SK-N-SH treated with all-trans-retinoic acid at 6 μM for 48 hours (cell line): ENCODE measurements at regions not wholly inside any gene's neighbourhood (a gene's known extent, or its start where the extent isn't known, plus 50 kb on each side); places are given as distances from the start of the nearest gene placed in this dataset.

Experiments
- ATAC-seq: fragments of 200-7000 bp; cut with Tn5 transposase; 3 replicates; pipeline ENCODE4 v1.9.1; 2020; ENCODE audit warnings: mild to moderate bottlenecking, moderate library complexity
- ARNTL ChIP-seq: fragments of 450-650 bp; formaldehyde crosslinking; IDR thresholded peaks from 2 replicates; pipeline ENCODE4 v1.5.0; 2020; ENCODE audit warnings: low read depth, mild to moderate bottlenecking, moderate library complexity, borderline replicate concordance
- BACH2 ChIP-seq: fragments of 250-450 bp; sonication (Bioruptor Pico); IDR thresholded peaks from 2 replicates; pipeline ENCODE4 v1.9.0; 2021; ENCODE audit warnings: mild to moderate bottlenecking, borderline replicate concordance
- CREB5 ChIP-seq: fragments of 250-450 bp; sonication (Bioruptor Pico); IDR thresholded peaks from 2 replicates; pipeline ENCODE4 v1.5.1; 2020; ENCODE audit warnings: low read depth, mild to moderate bottlenecking, moderate library complexity
- CSDC2 ChIP-seq: fragments of 250-450 bp; sonication (Bioruptor Pico); IDR thresholded peaks from 2 replicates; pipeline ENCODE4 v1.5.0; 2020; ENCODE audit warnings: mild to moderate bottlenecking, moderate library complexity
- CSRNP3 ChIP-seq: fragments of 250-450 bp; sonication (Bioruptor Pico); IDR thresholded peaks from 2 replicates; pipeline ENCODE4 v1.5.1; 2021; ENCODE audit warnings: mild to moderate bottlenecking, moderate library complexity
- ESRRG ChIP-seq: fragments of 250-450 bp; sonication (Bioruptor Pico); IDR thresholded peaks from 2 replicates; pipeline ENCODE4 v1.6.1; 2021; ENCODE audit warnings: mild to moderate bottlenecking
- GLIS3 ChIP-seq: fragments of 250-450 bp; sonication (Bioruptor Pico); IDR thresholded peaks from 2 replicates; pipeline ENCODE4 v1.5.0; 2020; ENCODE audit warnings: mild to moderate bottlenecking, moderate library complexity
- ISL1 ChIP-seq: fragments of 250-450 bp; sonication (Bioruptor Pico); IDR thresholded peaks from 2 replicates; pipeline ENCODE4 v2.1.2; 2022; ENCODE audit warnings: mild to moderate bottlenecking, moderate library complexity
- OSR1 ChIP-seq: fragments of 250-450 bp; sonication (Bioruptor Pico); IDR thresholded peaks from 2 replicates; pipeline ENCODE4 v1.8.0; 2022; ENCODE audit warnings: moderate library complexity, mild to moderate bottlenecking, inconsistent platforms
- PATZ1 ChIP-seq: fragments of 250-450 bp; sonication (Bioruptor Pico); IDR thresholded peaks from 2 replicates; pipeline ENCODE4 v1.8.0; 2020; ENCODE audit warnings: mild to moderate bottlenecking, moderate library complexity, borderline replicate concordance
- POU6F1 ChIP-seq: fragments of 250-450 bp; sonication (Bioruptor Pico); IDR thresholded peaks from 2 replicates; pipeline ENCODE4 v1.8.0; 2021; ENCODE audit warnings: low read depth, mild to moderate bottlenecking, moderate library complexity, borderline replicate concordance
- PPARA ChIP-seq: fragments of 250-450 bp; sonication (Bioruptor Pico); IDR thresholded peaks from 2 replicates; pipeline ENCODE4 v1.5.0; 2020; ENCODE audit warnings: mild to moderate bottlenecking, borderline replicate concordance
- TCF4 ChIP-seq: fragments of 250-450 bp; sonication (Bioruptor Pico); IDR thresholded peaks from 2 replicates; pipeline ENCODE4 v1.8.0; 2021; ENCODE audit warnings: mild to moderate bottlenecking, moderate library complexity, borderline replicate concordance
- TOX ChIP-seq: fragments of 250-450 bp; sonication (Bioruptor Pico); IDR thresholded peaks from 2 replicates; pipeline ENCODE4 v1.8.0; 2021; ENCODE audit warnings: mild to moderate bottlenecking, moderate library complexity, borderline replicate concordance
- TSHZ2 ChIP-seq: fragments of 250-450 bp; sonication (Bioruptor Pico); IDR thresholded peaks from 2 replicates; pipeline ENCODE4 v1.5.0; 2020; ENCODE audit warnings: mild to moderate bottlenecking, moderate library complexity
- ZC3H10 ChIP-seq: fragments of 250-450 bp; sonication (Bioruptor Pico); IDR thresholded peaks from 2 replicates; pipeline ENCODE4 v1.5.1; 2021; ENCODE audit warnings: mild to moderate bottlenecking, moderate library complexity
- ZFP3 ChIP-seq: fragments of 250-450 bp; sonication (Bioruptor Pico); IDR thresholded peaks from 2 replicates; pipeline ENCODE4 v1.5.0; 2020; ENCODE audit warnings: mild to moderate bottlenecking, moderate library complexity
- ZFP30 ChIP-seq: fragments of 450-650 bp; formaldehyde crosslinking; IDR thresholded peaks from 2 replicates; pipeline ENCODE4 v1.5.0; 2022; ENCODE audit warnings: mild to moderate bottlenecking, moderate library complexity
- ZNF565 ChIP-seq: fragments of 450-650 bp; formaldehyde crosslinking; conservative IDR thresholded peaks from 2 replicates; pipeline ENCODE4 v1.5.0; 2020; ENCODE audit warnings: low read depth, mild to moderate bottlenecking, moderate library complexity
- ZNF70 ChIP-seq: fragments of 450-650 bp; formaldehyde crosslinking; IDR thresholded peaks from 2 replicates; pipeline ENCODE4 v1.5.0; 2020; ENCODE audit warnings: mild to moderate bottlenecking, moderate library complexity
- ZNF8 ChIP-seq: fragments of 450-650 bp; formaldehyde crosslinking; IDR thresholded peaks from 2 replicates; pipeline ENCODE4 v1.5.0; 2020; ENCODE audit warnings: mild to moderate bottlenecking, moderate library complexity

- no peak for ATAC-seq
These were observed 410.2 kb downstream of the TBC1D4 start for GRCh38 chr13:75071796-75072195.

GRCh38 chr13:75071395-75071794 is 410.6 kb downstream of the TBC1D4 start:
- no peak for ATAC-seq
- TF ChIP-seq ARNTL (no peak), TOX (no peak), TCF4 (no peak), ZFP30 (CRISPR knock-in tag) (no peak), ZNF70 (no peak), POU6F1 (CRISPR knock-in tag) (no peak), ZNF565 (CRISPR knock-in tag) (no peak), OSR1 (CRISPR knock-in tag) (no peak), ISL1 (CRISPR knock-in tag) (no peak), PPARA (CRISPR knock-in tag) (no peak), CSDC2 (CRISPR knock-in tag) (no peak), CREB5 (CRISPR knock-in tag) (no peak)
- TF ChIP-seq, all 23 proteins: peak for 0

More at GRCh38 chr13:75071796-75072195, 410.2 kb downstream of the TBC1D4 start:
- no peak for TF ChIP-seq ZFP30 (CRISPR knock-in tag)
- TF ChIP-seq ESRRG (CRISPR knock-in tag), result no peak
- TF ChIP-seq ISL1 (CRISPR knock-in tag), result no peak
- no peak for TF ChIP-seq ZC3H10 (CRISPR knock-in tag)
- no peak for TF ChIP-seq ZNF565 (CRISPR knock-in tag)
- TF ChIP-seq PATZ1 (CRISPR knock-in tag), result no peak
- no peak for TF ChIP-seq BACH2 (CRISPR knock-in tag)
- no peak for TF ChIP-seq CSDC2 (CRISPR knock-in tag)
- TF ChIP-seq PPARA (CRISPR knock-in tag), result no peak
- TF ChIP-seq ZFP3 (CRISPR knock-in tag), result no peak
- no peak for TF ChIP-seq ZNF70
- no peak for TF ChIP-seq GLIS3 (CRISPR knock-in tag)
- no peak for TF ChIP-seq TCF4
- TF ChIP-seq TOX, result no peak
- no peak for TF ChIP-seq TSHZ2
- no peak for TF ChIP-seq CREB5 (CRISPR knock-in tag)

- no peak for TF ChIP-seq POU6F1 (CRISPR knock-in tag)
- no peak for TF ChIP-seq ISL1 (CRISPR knock-in tag)
- no peak for TF ChIP-seq ZNF8 (CRISPR knock-in tag)
- TF ChIP-seq ZNF565 (CRISPR knock-in tag), result no peak
- TF ChIP-seq ZFP3 (CRISPR knock-in tag), result no peak
- TF ChIP-seq ZFP30 (CRISPR knock-in tag), result no peak
- no peak for TF ChIP-seq GLIS3 (CRISPR knock-in tag)
- TF ChIP-seq CSRNP3 (CRISPR knock-in tag), result no peak
- no peak for ATAC-seq
These were observed 420.1 kb downstream of the TBC1D4 start for GRCh38 chr13:75061909-75062308.
